ENCODE measurements at regions not wholly inside any gene's neighbourhood (a gene's known extent, or its start where the extent isn't known, plus 50 kb on each side); places are given as distances from the start of the nearest gene placed in this dataset.

DNA sequence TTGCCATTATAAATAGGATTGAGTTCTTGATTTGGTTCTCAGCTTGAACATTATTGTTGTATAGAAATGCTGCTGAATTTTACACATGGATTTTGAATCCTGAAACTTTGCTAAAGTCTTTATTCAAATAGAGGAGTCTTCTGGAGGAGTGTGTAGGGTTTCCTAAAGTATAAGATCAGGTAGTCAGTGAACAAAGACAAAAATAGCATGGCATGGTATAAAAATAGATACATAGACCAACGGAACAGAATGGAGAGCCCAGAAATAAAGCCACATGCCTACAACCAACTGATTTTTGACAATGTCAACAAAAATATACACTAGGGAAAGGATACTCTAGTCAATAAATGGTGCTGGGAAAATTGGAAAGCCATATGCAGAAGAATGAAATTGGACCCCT is 740.1 kb downstream of the QKI start:
- TF ChIP-seq, protein P1, sequence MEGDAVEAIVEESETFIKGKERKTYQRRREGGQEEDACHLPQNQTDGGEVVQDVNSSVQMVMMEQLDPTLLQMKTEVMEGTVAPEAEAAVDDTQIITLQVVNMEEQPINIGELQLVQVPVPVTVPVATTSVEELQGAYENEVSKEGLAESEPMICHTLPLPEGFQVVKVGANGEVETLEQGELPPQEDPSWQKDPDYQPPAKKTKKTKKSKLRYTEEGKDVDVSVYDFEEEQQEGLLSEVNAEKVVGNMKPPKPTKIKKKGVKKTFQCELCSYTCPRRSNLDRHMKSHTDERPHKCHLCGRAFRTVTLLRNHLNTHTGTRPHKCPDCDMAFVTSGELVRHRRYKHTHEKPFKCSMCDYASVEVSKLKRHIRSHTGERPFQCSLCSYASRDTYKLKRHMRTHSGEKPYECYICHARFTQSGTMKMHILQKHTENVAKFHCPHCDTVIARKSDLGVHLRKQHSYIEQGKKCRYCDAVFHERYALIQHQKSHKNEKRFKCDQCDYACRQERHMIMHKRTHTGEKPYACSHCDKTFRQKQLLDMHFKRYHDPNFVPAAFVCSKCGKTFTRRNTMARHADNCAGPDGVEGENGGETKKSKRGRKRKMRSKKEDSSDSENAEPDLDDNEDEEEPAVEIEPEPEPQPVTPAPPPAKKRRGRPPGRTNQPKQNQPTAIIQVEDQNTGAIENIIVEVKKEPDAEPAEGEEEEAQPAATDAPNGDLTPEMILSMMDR (conservative IDR thresholded peaks at IDR 0.05; ENCODE audit: low read length) = no peak
- no peak for TF ChIP-seq EZH2phosphoT487 (IDR thresholded peaks at IDR 0.05; ENCODE audit: borderline replicate concordance)
